ENCODE measurements at regions not wholly inside any gene's neighbourhood (a gene's known extent, or its start where the extent isn't known, plus 50 kb on each side); places are given as distances from the start of the nearest gene placed in this dataset.

DNA sequence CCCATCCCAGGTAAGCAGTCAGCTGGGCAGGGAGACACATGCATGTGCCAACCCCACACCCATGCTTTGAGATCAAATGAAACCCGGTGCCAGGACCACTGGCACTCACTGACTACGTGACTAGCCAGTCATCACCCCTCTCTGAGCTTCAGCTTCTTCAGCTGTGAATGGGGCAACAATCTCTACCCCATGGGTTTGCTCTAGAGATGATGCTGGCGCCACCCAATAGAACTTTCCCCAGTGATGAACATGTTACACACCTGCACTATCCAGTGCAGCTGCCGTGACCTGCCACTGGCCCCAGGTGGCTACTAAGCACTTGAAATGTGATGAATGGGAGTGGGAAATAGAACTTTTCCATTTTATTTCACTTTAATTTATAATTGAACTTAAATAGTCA lies 70.3 kb downstream of the PITPNM2 start:
- no peaks in the 10 kb centered on the region for H3K27me3 ChIP-seq (ENCODE audit: low read length)
- H3K79me2 ChIP-seq (ENCODE audit: insufficient read depth, low read length): no peaks in the 10 kb centered on the region
- no peaks in the 10 kb centered on the region for H3K9me3 ChIP-seq (ENCODE audit: insufficient read depth, low read length)
- no peak overlapping the region for H3K4me3 ChIP-seq (ENCODE audit: insufficient read depth, low read length, poor library complexity, severe bottlenecking)
- TF ChIP-seq, protein P1, sequence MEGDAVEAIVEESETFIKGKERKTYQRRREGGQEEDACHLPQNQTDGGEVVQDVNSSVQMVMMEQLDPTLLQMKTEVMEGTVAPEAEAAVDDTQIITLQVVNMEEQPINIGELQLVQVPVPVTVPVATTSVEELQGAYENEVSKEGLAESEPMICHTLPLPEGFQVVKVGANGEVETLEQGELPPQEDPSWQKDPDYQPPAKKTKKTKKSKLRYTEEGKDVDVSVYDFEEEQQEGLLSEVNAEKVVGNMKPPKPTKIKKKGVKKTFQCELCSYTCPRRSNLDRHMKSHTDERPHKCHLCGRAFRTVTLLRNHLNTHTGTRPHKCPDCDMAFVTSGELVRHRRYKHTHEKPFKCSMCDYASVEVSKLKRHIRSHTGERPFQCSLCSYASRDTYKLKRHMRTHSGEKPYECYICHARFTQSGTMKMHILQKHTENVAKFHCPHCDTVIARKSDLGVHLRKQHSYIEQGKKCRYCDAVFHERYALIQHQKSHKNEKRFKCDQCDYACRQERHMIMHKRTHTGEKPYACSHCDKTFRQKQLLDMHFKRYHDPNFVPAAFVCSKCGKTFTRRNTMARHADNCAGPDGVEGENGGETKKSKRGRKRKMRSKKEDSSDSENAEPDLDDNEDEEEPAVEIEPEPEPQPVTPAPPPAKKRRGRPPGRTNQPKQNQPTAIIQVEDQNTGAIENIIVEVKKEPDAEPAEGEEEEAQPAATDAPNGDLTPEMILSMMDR (IDR thresholded peaks at IDR 0.05; ENCODE audit: insufficient read depth, low read length, poor library complexity, severe bottlenecking): no peak
- TF ChIP-seq EZH2phosphoT487 (conservative IDR thresholded peaks at IDR 0.05; ENCODE audit: low read length): no peak
- no peaks in the 10 kb centered on the region for H4K20me1 ChIP-seq (ENCODE audit: low read depth, low read length)
- no peaks in the 10 kb centered on the region for H3K9me2 ChIP-seq (replicated peaks; ENCODE audit: insufficient read depth, low read length)
- H3K4me2 ChIP-seq (ENCODE audit: low read depth, low read length, poor library complexity, severe bottlenecking): no peak overlapping the region
- H3K36me3 ChIP-seq (ENCODE audit: low read length): no peaks in the 10 kb centered on the region
- H3K27ac ChIP-seq (ENCODE audit: low read depth, low read length): no peak overlapping the region
- no peak overlapping the region for H2AFZ ChIP-seq (ENCODE audit: low read depth, low read length, severe bottlenecking)
- no peaks in the 10 kb centered on the region for H3F3A ChIP-seq (ENCODE audit: insufficient read depth)
- H3K9ac ChIP-seq (ENCODE audit: low read length): no peak overlapping the region

DNA sequence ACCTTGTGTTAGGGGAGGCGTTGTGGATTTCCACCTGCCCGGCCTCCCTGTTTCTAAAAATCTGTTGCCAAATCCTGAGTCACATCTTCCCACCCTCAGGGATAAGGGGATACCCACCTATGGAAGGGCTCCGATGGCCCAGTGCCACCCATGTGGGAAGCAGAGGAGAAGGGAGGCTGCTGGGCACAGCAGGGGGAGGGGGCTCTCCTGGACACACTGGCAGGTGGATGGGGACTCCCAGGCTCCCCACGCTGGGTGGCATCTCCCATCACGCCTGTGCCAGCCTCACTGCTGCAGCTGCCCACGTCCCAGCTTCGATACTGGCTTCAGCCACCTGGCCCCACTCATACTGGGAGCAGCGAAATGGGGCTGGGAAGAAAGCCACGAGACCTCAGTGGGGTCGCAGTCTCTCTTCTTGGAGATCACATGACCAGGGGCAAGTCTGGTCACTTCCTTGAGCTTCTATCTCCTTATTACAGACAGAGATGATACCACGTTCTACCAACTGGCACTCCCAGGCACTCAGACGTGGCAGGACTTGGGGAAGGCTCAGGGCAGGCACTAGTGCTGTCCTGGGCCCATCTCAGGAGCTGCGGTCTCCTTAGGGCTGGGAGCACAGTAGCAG lies 72.2 kb downstream of the PITPNM2 start:
- Histone ChIP-seq H3K9me2 (replicated peaks; ENCODE audit: insufficient read depth, low read length) (no peaks in the 10 kb centered on the region), H3K27me3 (ENCODE audit: low read length) (no peaks in the 10 kb centered on the region), H3K9me3 (ENCODE audit: insufficient read depth, low read length) (no peaks in the 10 kb centered on the region), H3K4me3 (ENCODE audit: insufficient read depth, low read length, poor library complexity, severe bottlenecking) (no peak overlapping the region), H2AFZ (ENCODE audit: low read depth, low read length, severe bottlenecking) (no peak overlapping the region), H3K9ac (ENCODE audit: low read length) (no peak overlapping the region), H3K36me3 (ENCODE audit: low read length) (no peaks in the 10 kb centered on the region), H4K20me1 (ENCODE audit: low read depth, low read length) (no peaks in the 10 kb centered on the region), H3K4me2 (ENCODE audit: low read depth, low read length, poor library complexity, severe bottlenecking) (no peak overlapping the region), H3F3A (ENCODE audit: insufficient read depth) (no peaks in the 10 kb centered on the region), H3K79me2 (ENCODE audit: insufficient read depth, low read length) (no peaks in the 10 kb centered on the region), H3K27ac (ENCODE audit: low read depth, low read length) (no peak overlapping the region)
- TF ChIP-seq, protein P1 (IDR thresholded peaks at IDR 0.05; ENCODE audit: insufficient read depth, low read length, poor library complexity, severe bottlenecking): no peak
- no peak for TF ChIP-seq EZH2phosphoT487 (conservative IDR thresholded peaks at IDR 0.05; ENCODE audit: low read length)

DNA sequence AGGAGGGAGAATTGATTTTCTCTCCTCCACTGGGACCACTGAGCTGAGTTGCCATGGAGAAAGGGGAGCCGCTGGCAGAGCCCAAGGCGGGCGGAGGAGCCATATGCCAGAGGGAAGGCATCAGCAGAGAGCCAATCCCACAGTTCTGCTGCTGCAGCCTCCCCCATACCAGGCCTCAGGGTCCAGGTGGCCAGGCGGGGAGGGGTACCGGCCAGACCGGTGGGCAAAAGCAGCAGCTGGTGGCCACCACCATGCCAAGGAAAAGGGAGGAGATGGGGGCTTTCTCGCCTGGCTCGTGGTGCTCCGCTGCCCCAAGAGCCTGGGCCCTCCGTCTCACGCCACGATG lies 72.8 kb downstream of the PITPNM2 start:
- Histone ChIP-seq H3K36me3 (ENCODE audit: low read length) (no peaks in the 10 kb centered on the region), H3K9ac (ENCODE audit: low read length) (no peak overlapping the region), H3K27me3 (ENCODE audit: low read length) (no peaks in the 10 kb centered on the region), H3K9me2 (replicated peaks; ENCODE audit: insufficient read depth, low read length) (no peaks in the 10 kb centered on the region), H3K4me3 (ENCODE audit: insufficient read depth, low read length, poor library complexity, severe bottlenecking) (no peak overlapping the region), H2AFZ (ENCODE audit: low read depth, low read length, severe bottlenecking) (no peak overlapping the region), H3K27ac (ENCODE audit: low read depth, low read length) (no peak overlapping the region), H3K4me2 (ENCODE audit: low read depth, low read length, poor library complexity, severe bottlenecking) (no peak overlapping the region), H3K79me2 (ENCODE audit: insufficient read depth, low read length) (no peaks in the 10 kb centered on the region), H3F3A (ENCODE audit: insufficient read depth) (no peaks in the 10 kb centered on the region), H3K9me3 (ENCODE audit: insufficient read depth, low read length) (no peaks in the 10 kb centered on the region), H4K20me1 (ENCODE audit: low read depth, low read length) (no peaks in the 10 kb centered on the region)
- TF ChIP-seq EZH2phosphoT487 (conservative IDR thresholded peaks at IDR 0.05; ENCODE audit: low read length): no peak
- TF ChIP-seq, protein P1 (IDR thresholded peaks at IDR 0.05; ENCODE audit: insufficient read depth, low read length, poor library complexity, severe bottlenecking): no peak

All from SU-DHL-6 (cell line).